AG08395 (cell line): ENCODE measurements at regions not wholly inside any gene's neighbourhood (a gene's known extent, or its start where the extent isn't known, plus 50 kb on each side); places are given as distances from the start of the nearest gene placed in this dataset.
A peak's percentile ranks its signal among the peaks of the same experiment; 100 is the strongest.
"Not testable (repeated sequence)": the region's sequence is repeated elsewhere in the genome, so short reads cannot be mapped to it uniquely, and the experiment has no call there.

Source experiments
- DNase-seq: peaks from one replicate; pipeline ENCODE4 v3.0.0; 2012; ENCODE audit warnings: mixed read lengths, low spot score

DNA sequence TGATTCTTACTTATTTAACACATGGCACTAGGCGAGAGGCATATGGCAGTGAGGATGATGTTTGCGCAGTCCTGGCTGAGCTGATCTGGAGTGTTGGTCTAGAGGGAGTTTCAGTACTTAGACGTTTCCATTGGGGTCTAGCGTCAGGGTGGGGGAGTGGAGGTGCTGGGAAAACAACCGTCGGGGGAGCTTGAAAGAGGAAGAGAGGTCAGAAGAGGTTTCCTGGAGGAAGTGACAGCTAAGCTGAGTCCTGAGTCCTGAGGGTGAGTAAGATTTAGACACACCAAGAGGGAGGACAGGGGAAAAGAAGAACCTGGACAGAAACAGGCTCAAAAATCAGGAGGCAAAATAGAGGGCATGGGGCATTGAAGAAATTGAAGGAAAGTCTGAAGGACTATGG, 81.4 kb downstream of the ALOX5AP start:
- DNase-seq = no peak

DNA sequence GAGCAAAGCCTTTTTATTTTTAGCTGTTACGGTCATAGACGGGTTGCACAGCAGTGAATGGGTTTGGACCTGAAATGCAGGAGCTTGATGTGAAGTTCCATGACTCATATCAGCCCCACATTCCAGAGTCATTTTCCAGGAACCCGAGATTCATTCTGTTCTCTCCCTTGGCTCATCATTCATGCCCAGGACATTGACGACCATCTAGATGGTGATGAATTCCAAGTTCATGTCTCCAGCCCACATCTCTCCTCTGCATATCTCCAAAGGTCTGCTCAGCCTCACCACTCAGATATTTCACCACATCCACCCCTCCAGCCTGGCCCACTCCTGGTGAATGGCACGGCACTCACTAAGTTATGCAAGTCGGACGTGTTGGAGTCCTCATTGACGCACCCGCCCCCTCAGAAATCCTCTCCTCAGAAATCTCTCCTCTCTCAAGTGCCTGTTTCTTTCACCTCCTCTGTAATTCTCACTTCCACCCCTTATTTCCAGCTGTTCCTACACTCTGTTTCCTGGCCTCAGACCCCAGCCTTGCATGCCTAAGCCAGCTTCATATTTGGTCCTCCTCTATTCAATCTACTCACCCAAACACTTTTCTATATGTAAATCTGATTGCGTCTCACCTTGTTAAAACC, 83.1 kb downstream of the ALOX5AP start:
- peak; percentile 88 for DNase-seq

DNA sequence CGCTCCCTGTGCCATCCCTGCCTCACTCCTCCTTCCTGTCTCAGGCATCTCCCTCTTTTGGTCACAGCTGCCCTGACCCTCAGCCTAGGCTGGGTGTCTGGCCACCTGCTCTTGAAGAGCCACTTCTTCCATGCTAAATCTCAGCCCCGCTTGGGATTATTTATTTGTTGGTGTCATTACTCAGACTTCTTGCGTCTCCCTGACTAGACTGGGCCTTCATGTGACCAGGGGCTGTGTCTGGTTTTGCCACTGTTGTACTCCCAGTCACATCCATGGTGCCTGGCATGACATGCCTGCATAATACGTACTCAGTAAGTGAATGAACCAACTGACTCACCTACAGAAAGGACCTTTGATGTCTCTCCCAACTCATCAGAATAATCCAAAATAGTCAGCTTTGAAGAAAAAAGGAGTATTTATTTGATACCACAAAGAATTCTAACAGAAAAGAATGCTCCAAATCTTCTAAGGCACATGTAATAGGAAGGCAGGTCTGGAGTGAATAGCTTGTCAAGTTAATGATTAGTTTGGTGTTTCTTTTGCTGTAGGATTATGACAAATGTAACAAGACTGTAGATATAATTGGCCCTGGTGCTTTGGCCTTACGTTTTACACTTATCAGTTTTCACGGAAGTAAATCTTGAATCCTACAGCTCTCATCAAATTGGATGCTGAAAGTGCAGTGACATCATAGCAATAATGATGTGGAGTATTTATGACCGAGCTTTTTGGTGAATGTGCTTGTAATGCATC, 84.0 kb downstream of the ALOX5AP start:
- no peak for DNase-seq

DNA sequence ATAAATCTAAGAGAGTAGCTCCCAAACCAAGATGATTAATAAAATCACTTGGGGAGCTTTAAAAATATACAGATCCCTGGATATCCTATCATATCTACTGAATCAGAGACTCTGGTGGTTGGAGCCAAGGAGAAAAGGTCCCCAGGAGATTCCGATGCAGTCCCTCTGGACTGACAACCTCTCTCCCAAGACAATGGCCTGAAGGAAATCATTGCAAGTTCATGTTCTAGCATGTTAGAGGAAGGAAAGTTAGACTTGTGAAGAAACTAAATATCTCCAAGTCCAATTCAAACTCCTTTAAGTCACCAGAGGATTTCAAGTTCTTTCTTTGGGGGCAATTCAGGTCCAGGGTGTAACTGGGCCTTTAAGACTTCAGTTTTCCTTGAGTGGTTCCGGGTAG, 84.7 kb upstream of the MEDAG start:
- no peak for DNase-seq

DNA sequence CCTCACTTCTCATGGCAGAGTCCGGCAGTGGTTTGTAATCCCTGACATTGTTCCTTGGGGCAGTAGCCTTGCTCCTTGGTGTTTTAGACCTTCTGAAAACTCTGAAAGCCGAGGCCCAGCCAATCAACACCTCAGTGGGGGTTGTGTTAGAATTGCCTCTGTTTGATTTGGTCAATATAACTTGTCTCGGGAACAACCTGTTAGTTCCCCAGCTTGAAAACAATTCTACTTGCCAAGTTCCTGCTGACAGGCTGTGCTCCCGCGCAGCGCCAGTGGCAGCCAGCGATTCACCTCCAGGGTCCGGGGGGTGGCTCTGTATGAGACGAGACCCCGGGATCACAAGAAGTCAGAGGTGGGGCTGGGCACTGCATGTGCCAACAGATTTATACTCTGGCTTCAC, 81.4 kb upstream of the MEDAG start:
- DNase-seq = no peak

DNA sequence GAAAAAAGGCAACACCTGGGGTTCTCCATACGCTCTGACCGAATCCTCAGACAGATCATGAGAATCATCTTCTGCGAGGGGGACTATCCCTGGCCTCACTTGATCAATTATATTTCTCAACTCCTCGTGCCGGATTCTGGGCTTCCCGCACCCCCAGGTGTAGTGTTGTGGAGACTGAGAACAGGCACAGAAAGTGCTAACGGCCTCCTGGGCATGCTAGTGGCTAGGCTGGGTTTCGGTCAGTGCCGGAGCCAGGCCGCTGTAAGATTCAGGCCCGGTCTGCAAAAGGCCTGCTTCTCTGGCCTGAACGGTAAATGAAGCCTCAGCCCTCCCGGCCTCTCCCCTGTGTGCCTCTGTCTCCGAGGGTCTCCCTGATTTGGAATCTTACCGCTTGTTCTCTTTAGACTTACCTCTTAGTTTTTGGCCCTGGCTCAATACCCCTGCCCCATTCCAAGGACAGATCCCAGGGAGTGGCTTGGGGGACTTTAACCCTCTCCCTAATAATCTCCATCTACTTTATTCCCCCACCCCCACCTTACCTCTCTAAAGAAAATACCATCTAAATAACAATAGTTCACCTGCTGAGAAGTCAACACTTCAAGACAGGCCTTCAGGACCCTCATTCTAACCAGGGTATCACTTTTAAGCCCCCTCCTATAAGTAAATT, 79.0 kb upstream of the MEDAG start:
- DNase-seq = no peak

DNA sequence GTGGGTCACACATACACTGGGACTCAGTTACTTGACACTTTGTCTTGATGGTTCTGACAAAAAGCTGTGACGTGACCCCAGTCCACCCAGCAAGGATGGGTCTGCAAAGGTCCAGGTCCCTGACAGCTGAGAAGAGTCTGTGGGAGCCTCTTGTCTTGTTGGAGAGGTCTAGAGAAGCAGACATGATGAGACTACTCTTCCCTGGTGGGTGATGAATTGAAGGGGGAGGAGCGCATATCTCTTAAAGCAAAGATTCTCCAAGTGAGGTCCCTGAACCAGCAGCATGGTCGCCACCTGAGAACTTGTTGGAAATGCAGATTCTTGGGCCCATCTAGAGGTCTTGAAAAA, 78.5 kb upstream of the MEDAG start:
- DNase-seq = no peak

DNA sequence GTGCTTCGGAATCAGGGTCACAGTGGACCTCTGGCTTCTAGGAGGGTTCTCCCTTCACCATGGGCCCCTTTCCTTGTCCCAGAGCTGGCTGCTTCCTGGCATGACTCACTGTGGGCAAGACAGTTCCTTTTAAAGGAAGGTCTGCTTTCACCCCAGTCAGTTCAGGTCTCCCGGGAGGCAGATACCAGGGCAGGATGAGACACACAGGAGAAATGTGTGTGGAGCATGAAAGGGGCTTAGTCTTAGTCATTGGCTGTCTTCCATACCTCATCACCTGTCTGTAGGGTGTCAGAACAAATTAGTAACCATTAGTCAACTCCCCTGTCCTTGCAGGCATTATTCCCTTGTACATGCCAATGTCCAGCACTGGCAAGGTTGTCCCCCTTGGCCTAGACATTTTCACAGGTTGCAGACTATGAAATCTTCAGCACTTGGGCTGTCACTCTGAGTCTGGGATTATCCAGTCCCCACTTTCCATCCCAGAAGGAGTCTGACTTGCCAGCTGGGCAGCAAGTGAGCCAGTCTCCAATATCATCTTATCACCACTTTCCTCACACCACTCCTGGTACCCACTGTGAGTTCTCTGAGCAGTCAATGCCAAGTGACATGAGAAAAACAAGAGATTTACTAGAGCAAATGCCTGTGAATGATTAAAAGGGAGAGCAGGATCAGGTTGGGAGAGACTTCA, 76.8 kb upstream of the MEDAG start:
- peak; percentile 79 for DNase-seq

DNA sequence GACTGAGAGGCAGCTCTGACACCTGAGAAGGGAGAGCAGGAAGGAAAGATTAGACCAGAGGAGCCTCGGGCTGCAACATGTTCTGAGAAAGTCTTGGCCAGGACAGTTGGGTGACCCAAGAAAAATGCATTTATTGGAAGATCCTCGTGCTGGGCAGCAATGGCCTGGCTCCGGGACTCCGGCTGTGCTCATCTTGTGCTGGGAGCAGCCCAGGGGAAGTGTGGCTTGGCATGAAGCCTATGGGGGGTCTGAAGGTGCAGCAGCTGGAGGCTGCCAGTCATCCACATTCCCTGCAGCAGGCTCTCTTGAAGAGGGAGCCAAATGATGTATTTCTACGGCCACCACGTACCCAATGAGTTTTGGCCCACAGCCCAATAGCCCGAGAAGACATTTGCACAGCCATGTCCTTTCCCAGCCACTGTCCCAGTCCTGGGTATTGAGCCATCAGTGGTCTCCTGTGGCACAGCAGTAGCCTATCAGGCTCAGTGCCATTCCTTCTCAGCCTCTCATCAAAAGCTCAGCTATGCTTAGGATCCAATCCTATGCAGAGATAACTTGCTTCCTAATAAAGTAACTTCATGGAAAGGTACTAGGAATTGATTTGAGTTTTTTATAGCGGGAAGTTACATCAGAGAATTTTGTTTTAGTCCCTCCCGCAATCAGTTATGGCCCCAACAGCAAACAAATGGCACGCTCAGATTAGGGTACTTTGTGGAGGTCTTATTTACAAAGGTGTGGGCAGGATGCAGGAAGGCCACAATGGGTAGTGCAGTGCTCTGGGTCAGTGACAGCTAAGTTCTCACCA, 76.0 kb upstream of the MEDAG start:
- DNase-seq = no peak

DNA sequence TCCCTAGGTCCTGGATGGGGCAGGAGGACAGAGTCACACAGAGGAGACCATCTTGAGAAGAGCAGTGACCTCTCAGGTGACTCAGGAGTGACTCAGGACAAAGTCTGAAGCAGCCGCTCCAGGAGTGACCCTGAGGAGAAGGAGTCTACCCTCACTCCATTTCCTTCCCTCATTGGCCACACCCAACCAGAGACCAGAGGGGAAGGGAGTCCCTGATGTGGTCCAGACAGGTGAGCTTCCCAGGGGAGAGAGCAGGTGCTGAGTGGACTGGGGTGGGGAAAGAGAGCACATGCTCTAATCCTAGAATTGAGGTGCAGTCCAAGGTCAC, 75.5 kb upstream of the MEDAG start:
- DNase-seq = no peak

DNA sequence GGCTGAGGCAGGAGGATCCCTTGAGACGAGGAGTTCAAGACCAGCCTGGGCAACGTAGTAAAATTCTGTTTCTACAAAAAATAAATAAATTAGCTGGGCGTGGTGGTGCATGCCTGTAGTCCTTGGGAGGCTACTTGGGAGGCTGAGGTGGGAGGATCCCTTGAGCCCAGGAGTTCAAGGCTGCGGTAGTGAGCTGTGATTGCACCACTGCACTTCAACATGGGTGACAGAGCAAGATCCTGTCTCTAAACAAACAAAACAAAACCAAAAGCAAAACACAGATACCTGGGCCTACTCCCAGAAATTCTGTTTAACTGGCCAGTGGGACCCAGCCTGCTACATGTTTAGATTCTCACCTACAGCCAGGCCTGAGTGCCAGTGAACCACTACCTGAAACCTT, 74.6 kb upstream of the MEDAG start:
- no peak for DNase-seq

DNA sequence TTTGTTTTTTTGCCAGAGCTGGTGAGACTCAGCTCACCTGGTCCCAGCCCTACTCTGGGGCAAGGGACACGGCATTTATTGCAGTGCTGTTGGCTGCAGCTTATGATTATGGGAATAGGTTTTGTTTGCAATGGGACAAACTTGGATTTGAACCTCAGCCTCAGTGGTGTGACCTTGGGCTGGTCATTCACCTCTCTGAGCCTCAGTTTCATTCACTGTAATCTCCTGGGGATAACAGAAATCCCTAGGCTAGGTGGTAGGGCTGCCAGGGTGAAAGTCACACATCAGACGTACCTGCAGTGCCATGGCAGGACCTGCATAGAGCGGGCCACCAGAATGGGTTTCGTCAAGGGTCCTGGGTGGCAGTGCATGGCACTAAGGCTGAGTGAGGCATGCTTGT, 73.7 kb upstream of the MEDAG start:
- DNase-seq = no peak

DNA sequence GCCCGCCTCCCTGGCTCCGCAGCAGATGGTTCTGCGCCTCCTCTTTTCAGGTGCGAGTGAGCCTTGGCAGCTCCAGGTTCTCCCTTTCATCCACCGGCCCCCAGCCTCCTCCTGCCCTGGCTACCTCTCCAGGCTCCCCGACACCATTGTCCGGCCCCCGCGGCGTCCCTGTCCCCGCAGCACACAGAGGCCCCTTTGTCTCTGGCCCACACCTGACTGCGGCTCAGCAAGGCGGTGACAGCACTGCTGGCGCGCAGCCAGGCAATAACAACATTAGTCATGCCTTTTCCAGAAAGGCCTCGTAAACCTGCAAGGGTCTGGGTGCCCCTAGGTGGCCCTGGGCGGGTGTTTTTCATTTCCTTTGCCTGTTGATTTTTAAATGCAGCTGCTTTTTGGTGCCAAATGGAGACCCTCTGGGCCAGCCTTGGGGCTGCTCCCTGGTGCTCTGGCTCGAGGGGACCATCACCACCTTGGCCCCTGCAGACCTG, 73.2 kb upstream of the MEDAG start:
- no peak for DNase-seq

DNA sequence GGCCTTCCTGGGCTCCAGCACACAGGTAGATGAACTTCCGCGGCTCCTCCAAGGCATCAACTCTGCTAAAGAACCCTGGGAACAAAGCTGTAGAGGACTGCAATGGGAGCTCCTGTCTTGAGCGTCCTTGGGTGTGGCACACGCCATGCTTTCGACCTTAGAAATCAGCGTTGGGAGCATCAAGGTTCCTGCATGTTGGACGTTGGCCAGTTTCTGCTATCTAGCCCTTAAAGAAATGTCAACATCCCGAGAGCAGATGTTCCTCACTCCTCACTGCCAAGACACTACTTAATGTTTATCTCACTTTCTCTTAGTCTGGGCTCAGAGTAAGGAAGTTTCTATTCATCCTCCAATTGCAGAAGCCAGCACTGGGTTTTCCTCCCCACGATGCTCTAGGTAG, 70.6 kb upstream of the MEDAG start:
- DNase-seq = no peak

DNA sequence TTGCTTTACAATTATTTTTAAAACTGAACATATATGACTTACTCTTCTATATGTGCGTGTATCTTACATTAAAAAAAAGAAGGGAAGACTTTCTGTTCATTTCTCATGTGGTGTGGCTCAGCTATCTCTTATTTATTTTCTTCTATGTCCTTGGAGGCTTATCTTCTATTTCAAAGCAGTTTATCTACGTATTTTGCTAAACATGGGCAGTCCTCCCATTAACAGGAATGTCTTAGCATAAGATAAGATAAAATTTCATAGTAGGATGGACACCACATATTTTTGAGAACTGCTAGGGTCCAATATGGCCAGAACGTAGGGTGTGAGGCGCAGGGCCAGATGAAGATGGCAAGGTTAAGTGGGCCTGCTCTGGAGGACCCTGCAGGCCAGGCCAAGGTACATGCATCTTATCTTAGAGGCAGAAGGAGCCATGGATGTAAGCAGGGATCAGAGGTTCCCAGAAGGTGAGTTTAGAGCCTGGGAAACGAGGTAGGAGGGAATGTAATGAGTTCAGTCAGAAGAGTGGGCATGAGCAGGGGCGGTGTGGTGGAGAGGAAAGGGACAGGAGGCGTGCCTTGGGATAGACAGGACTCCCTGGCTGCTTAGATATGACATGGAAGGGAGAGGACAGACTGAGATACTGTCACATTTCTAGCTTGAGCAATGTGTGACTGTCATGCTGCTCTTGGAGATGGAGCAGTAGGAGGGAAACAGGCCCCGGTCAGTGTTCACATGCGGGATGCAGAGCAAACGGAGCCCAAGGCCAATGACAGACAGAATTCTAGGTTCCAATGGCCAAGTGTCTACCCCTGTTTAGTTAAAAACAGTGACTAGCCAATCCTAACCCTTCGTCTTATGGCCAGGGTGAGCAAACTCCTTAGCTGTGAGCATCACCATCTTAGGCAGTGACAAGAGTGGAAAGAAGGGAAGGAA, 68.6 kb upstream of the MEDAG start:
- no peak for DNase-seq

DNA sequence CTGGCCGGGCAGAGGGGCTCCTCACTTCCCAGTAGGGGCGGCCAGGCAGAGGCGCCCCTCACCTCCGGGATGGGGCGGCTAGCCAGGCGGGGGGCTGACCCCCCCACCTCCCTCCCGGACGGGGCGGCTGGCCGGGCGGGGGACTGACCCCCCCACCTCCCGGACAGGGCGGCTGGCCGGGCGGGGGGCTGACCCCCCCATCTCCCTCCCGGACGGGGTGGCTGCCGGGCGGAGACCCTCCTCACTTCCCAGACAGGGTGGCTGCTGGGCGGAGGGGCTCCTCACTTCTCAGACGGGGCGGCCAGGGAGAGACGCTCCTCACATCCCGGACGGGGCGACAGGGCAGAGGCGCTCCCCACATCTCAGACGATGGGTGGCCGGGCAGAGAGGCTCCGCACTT, 66.4 kb upstream of the MEDAG start:
- not testable (repeated sequence) for DNase-seq

DNA sequence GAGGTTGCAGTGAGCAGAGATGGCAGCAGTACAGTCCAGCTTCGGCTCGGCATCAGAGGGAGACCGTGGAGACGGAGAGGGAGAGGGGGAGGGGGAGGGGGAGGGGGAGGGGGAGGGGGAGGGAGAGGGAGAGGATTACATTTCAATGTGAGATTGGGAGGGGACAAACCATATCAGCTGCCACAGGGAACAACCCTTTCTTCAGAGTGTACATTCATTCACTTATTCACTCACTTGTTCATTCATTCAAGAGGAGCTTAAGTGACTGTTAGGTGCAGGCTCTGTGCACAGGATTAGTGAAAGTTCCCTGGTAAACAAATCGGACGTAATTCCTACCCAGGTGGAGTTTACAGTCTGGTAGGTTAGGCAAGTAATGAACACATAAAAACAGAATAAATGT, 65.6 kb upstream of the MEDAG start:
- no peak for DNase-seq

DNA sequence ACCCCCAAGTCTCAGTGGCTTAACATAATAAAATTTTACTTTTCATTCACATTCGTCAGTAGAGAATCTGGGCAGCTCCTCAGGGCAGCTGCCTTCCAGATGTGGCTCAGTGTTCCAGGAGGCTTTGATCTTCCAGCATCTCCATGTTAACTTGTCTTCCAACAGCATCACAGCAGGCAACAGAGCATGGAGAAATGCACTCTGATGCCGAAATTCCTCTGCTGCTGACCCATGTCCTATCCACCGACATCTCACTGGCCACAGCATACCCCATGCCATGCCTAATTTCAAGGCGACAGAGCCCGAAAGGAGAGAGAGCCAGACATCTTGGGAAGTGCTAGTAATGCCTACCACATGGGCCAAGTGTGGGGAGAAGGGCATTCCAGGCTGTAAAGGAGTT, 64.9 kb upstream of the MEDAG start:
- peak; percentile 43 for DNase-seq

DNA sequence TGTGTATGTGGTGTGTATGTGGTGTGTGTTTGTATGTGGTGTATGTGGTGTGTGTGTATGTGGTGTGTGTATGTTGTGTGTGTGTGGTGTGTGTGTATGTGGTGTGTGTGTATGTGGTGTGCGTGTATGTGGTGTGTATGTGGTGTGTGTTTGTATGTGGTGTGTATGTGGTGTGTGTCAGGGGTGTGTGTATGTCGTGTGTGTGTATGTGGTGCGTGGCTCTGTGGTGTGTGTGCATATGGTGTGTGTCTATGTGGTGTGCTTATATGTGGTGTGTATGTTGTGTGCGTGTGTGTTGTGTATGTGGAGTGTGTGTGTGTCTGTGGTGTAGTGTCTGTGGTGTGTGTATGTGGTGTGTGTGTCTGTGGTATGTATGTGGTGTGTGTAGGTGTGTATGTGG, 62.5 kb upstream of the MEDAG start:
- DNase-seq = no peak

DNA sequence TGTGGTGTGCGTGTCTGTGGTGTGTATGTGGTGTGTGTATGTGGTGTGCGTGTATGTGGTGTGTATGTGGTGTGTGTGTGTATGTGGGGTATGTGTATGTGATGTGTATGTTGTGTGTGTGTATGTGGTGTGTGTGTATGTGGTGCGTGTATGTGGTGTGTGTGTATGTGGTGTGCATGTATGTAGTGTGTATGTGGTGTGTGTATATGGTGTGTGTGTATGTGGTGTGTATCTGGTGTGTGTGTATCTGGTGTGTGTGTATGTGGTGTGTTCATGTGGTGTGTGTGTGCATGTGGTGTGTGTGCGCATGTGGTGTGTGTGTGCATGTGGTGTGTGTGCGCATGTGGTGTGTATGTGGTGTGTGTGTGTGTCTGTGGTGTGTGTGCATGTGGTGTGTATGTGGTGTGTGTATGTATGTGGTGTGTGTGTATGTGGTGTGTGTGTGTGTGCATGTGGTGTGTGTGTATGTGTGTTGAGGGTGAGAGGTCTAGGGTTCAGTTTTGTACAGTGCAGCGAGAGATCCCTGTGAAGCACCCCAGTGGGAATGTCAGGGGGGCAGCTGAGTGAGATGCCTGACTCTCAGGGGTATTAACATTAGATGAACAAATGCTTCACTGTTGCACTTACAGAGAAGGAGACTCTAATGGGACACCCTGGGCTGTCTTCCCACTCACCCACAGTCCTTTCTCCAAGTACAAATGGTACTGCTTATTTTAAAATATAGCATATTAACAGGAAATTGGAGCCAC, 61.3 kb upstream of the MEDAG start:
- DNase-seq = no peak
